Fibroblast of pulmonary artery (primary cell): ENCODE measurements at regions not wholly inside any gene's neighbourhood (a gene's known extent, or its start where the extent isn't known, plus 50 kb on each side); places are given as distances from the start of the nearest gene placed in this dataset.

ENCODE experiments used
- DNase-seq: peaks from one replicate; pipeline ENCODE4 v3.0.0-alpha.2; 2010; ENCODE audit warnings: low read depth
- H3K4me3 ChIP-seq: replicated peaks from 2 replicates; pipeline ENCODE4 v1.5.1; 2011; ENCODE audit warnings: low read depth, mild to moderate bottlenecking, control low read depth, low read length, moderate library complexity
- CTCF ChIP-seq: IDR thresholded peaks from 2 replicates; pipeline ENCODE4 v1.5.1; 2011; ENCODE audit warnings: mild to moderate bottlenecking, control low read depth, low read length, inconsistent platforms; ENCODE audit errors: missing control alignments

GRCh38 chr7:109527833-109528232 is 958.2 kb downstream of the DNAJB9 start:
- no peak for DNase-seq
- no peak for TF ChIP-seq CTCF

GRCh38 chr7:109529712-109530111 is 960.0 kb downstream of the DNAJB9 start:
- H3K4me3 ChIP-seq, result no peak overlapping the region
- no peak for TF ChIP-seq CTCF
- DNase-seq, result no peak

More at GRCh38 chr7:109527833-109528232, 958.2 kb downstream of the DNAJB9 start:
- no peak overlapping the region for H3K4me3 ChIP-seq

- H3K4me3 ChIP-seq, result no peak overlapping the region
- no peak for DNase-seq
- TF ChIP-seq CTCF, result no peak
Measured at GRCh38 chr7:109532262-109532992, 962.8 kb downstream of the DNAJB9 start.

GRCh38 chr7:109545686-109546085 is 976.0 kb downstream of the DNAJB9 start:
- no peak for TF ChIP-seq CTCF
- no peak overlapping the region for H3K4me3 ChIP-seq
- DNase-seq, result no peak

- H3K4me3 ChIP-seq, result no peak overlapping the region
- DNase-seq, result no peak
- TF ChIP-seq CTCF, result no peak
Measured at GRCh38 chr7:109549471-109550193, 980.0 kb downstream of the DNAJB9 start.

GRCh38 chr7:109552017-109552416 is 982.3 kb downstream of the DNAJB9 start:
- H3K4me3 ChIP-seq, result no peak overlapping the region
- DNase-seq, result no peak
- TF ChIP-seq CTCF, result no peak
